Neuron (in vitro differentiated cells): ENCODE measurements at regions not wholly inside any gene's neighbourhood (a gene's known extent, or its start where the extent isn't known, plus 50 kb on each side); places are given as distances from the start of the nearest gene placed in this dataset.
"Not testable (repeated sequence)": the region's sequence is repeated elsewhere in the genome, so short reads cannot be mapped to it uniquely, and the experiment has no call there.

Experiments
- H2AFZ ChIP-seq: one replicate; pipeline ENCODE4 v1.6.1; 2013; ENCODE audit warnings: low read depth, mild to moderate bottlenecking, inconsistent platforms, low read length, moderate library complexity
- H3K27me3 ChIP-seq: one replicate; pipeline ENCODE4 v1.6.1; 2013; ENCODE audit warnings: low read length; ENCODE audit not compliant: insufficient read depth
- H3K36me3 ChIP-seq: one replicate; pipeline ENCODE4 v1.6.1; 2013; ENCODE audit warnings: low read length; ENCODE audit not compliant: insufficient read depth
- H3K4me1 ChIP-seq: one replicate; pipeline ENCODE4 v1.6.1; 2013; ENCODE audit warnings: low read length; ENCODE audit not compliant: insufficient read depth
- H3K4me3 ChIP-seq: 2 replicates; pipeline ENCODE4 v1.5.1; 2013; ENCODE audit warnings: mild to moderate bottlenecking, low read length, moderate library complexity
- H3K9me3 ChIP-seq: one replicate; pipeline ENCODE4 v1.6.1; 2013; ENCODE audit warnings: low read length

DNA sequence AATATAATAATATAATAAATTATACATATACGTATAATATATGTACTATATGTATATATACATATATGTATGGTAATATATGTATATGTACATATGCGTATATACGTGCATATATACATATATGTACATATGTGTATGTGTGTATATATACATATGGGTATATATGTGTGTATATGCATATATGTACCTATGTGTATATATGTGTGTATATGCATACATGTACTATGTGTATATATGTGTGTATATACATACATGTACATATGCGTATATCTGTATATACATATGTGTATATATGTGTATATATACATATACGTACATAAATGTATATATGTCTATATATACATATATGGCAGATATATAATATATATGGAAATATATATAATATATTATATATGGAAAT, 74.8 kb upstream of the ST3GAL6 start:
- H3K4me3 ChIP-seq: no peak overlapping the region
- H3K9me3 ChIP-seq: no peaks in the 10 kb centered on the region
- no peak overlapping the region for H2AFZ ChIP-seq
- H3K4me1 ChIP-seq: no peaks in the 10 kb centered on the region
- no peaks in the 10 kb centered on the region for H3K27me3 ChIP-seq
- H3K36me3 ChIP-seq: no peaks in the 10 kb centered on the region

DNA sequence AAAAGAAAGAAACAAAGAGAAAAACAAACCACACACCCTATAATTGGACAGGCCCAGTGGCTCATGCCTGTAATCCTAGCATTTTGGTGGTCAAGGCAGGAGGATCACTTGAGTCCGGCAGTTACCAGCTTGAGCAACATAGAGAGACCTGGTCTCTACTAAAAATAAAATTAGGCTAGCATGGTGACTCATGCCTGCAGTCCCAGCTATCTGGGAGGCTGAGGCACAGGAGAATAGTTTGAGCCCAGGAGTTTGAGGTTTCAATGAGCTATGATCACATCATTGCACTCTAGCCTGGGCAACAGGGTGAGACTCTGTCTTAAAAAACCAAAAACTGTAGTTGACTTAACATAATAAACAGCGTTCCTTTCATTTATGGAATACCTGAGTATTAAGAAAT, 72.3 kb upstream of the ST3GAL6 start:
- H3K4me3 ChIP-seq: no peak overlapping the region
- no peaks in the 10 kb centered on the region for H3K36me3 ChIP-seq
- H3K9me3 ChIP-seq: no peaks in the 10 kb centered on the region
- no peak overlapping the region for H2AFZ ChIP-seq
- no peaks in the 10 kb centered on the region for H3K27me3 ChIP-seq
- H3K4me1 ChIP-seq: no peaks in the 10 kb centered on the region

DNA sequence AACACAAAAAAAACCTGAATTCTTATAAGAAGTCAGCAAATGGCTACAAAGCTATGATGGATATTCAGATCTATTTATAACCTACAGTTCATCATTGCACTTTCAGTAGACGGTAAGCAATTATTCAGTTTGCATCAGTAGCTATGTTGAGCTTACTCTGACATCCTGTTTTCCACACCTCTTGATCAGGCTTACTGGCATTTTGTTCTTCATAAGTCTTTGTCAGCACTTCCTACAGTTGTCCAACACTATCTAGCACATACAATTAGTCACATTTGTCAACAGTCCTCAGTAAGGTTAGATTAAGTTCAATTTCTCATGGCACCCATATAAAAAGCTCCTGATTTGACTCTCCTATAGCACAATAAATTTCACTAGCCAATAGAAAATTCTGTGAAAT, 71.2 kb upstream of the ST3GAL6 start:
- H2AFZ ChIP-seq: no peak overlapping the region
- no peaks in the 10 kb centered on the region for H3K27me3 ChIP-seq
- H3K4me3 ChIP-seq: no peak overlapping the region
- no peaks in the 10 kb centered on the region for H3K36me3 ChIP-seq
- H3K4me1 ChIP-seq: no peaks in the 10 kb centered on the region
- H3K9me3 ChIP-seq: no peaks in the 10 kb centered on the region

DNA sequence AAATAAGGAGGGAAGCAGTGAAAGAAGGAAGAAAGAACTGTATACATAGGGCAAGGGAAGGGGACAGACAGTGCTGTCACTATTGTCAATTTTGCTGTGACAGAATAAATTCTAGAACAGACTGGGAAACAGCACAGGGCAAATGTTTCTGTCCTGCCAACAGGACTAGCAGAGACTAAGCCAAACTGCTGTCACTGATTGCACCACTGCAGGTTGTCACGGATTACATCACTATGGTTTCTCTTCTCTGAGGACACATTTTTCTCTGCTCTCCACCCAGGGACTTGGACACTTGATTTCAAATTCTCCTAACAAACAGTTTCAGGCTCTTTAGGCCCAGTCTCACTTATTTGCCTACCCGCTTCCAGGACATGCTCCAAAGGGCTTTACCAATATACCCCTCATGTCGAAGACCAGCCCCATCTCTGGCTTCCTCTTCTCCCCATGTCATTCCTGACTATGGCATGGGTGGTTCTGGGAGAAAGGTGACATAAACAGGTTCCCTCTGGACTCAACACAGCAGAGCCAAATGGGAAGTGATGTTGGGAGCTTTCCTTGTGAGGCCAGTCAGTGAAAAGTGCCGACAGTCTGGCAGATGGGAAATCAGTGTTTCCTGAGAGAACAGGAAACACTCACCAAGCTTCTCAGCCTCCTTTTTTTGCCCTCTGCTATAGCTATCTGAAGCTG, 70.2 kb upstream of the ST3GAL6 start:
- Histone ChIP-seq H3K4me3 (no peak overlapping the region), H3K36me3 (no peaks in the 10 kb centered on the region), H3K4me1 (no peaks in the 10 kb centered on the region), H3K9me3 (no peaks in the 10 kb centered on the region), H2AFZ (no peak overlapping the region), H3K27me3 (no peaks in the 10 kb centered on the region)

DNA sequence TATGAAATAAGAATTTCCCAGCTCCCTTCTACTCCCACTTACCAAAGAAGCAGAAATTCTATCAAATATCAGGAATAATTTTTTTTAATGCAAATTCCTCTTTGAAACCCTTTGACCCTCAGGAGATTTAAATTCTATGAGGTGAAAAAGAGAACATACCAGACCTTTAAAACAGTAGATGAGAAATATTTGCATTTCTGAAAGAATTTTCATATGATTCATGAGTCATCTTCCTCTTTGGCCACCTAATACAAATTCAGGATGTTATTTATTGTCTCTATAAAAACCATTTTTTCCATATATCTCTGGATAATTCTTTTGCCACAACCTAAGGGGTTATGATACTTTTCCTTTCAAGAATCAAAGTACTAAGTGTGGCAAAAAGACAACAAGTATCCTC, 67.3 kb upstream of the ST3GAL6 start:
- Histone ChIP-seq H3K27me3 (no peaks in the 10 kb centered on the region), H2AFZ (no peak overlapping the region), H3K9me3 (no peaks in the 10 kb centered on the region), H3K4me3 (no peak overlapping the region), H3K4me1 (no peaks in the 10 kb centered on the region), H3K36me3 (no peaks in the 10 kb centered on the region)

DNA sequence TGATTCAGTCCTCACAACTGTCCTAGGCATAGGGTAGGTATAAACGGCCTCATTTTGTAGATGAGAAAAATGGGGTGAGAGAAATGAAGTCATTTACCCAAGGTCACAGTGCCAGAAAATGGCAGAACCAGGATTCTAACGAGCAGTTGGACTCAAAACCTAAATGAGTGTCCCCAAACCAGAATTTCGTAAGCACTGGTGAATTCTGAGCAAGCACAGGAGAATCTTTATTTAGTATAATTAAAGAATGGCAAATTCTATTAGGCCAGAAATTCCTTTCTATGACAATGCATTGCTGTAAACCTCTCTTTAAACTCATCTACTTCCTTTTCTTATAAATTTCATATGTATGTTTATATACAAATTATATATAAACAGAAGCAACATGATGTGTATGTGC, 66.8 kb upstream of the ST3GAL6 start:
- H3K36me3 ChIP-seq, H2AFZ ChIP-seq, H3K4me3 ChIP-seq, H3K4me1 ChIP-seq, H3K9me3 ChIP-seq, H3K27me3 ChIP-seq: not testable (repeated sequence)

DNA sequence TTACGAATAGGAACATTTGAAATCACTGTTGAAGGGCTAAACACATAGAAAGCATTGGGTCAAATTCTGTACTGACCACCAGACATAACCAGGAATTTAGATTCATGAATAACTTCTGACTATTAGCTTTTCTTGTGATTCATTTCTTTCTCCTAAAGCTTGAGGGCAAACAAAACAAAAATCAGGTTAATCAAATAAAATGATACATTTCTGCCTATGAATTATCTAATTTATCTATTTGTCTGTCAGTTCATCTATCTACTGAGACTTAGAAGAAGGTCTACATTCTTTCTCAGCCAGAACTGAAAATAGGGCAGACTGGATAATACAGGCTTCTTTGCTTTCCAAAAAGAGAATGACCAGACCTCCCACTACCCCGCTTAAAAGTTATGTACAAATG, 65.9 kb upstream of the ST3GAL6 start:
- no peaks in the 10 kb centered on the region for H3K9me3 ChIP-seq
- no peak overlapping the region for H2AFZ ChIP-seq
- no peaks in the 10 kb centered on the region for H3K27me3 ChIP-seq
- H3K4me1 ChIP-seq: no peaks in the 10 kb centered on the region
- no peaks in the 10 kb centered on the region for H3K36me3 ChIP-seq
- no peak overlapping the region for H3K4me3 ChIP-seq

DNA sequence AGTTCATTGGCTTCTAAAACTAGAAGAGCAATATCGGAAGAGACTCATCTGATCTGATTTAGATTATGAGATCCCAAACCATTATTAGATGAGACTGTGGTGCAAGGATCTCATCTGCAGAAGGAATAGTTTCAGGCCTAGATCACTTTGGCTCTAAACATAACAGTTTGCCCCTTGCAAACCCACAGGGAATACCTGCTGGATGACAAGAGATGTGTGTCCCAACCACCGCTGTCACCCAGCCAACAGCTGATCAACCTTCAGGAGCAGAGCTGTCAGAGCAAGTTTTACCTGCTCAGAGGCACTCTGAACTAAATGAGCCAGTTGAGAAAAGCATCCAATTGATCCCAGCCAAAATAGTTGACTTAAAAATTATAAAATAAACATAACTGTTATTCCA, 64.0 kb upstream of the ST3GAL6 start:
- no peaks in the 10 kb centered on the region for H3K27me3 ChIP-seq
- no peaks in the 10 kb centered on the region for H3K36me3 ChIP-seq
- H2AFZ ChIP-seq: no peak overlapping the region
- no peak overlapping the region for H3K4me3 ChIP-seq
- no peaks in the 10 kb centered on the region for H3K9me3 ChIP-seq
- no peaks in the 10 kb centered on the region for H3K4me1 ChIP-seq

DNA sequence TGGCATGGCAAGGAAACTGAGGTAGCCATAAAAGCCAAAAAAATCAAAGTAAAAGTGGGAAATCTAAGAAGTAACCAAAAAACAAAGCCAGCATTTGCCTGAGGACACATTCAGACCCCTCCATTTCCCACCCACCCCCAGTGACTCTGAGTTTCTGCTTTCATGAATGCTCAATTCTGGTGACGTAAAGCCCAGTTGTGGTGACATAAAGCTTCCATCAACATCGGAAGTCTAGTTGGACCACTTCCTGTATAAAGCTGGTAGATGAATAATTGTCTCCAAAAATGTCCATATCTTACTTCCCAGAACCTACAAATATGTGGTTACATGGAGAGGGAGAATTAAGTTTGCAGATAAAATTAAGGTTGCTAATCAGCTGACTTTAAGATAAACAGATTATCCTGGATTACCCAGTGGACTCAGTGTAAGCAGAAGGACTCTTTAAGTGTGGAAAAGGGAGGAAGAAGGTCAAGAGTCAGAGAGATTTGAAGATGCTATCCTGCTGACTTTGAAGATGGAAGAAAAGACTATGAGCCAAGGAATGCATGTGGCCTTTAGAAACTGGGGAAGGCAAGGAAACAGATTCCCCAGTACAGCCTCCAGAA, 62.0 kb upstream of the ST3GAL6 start:
- Histone ChIP-seq H3K9me3 (no peaks in the 10 kb centered on the region), H3K27me3 (no peaks in the 10 kb centered on the region)

DNA sequence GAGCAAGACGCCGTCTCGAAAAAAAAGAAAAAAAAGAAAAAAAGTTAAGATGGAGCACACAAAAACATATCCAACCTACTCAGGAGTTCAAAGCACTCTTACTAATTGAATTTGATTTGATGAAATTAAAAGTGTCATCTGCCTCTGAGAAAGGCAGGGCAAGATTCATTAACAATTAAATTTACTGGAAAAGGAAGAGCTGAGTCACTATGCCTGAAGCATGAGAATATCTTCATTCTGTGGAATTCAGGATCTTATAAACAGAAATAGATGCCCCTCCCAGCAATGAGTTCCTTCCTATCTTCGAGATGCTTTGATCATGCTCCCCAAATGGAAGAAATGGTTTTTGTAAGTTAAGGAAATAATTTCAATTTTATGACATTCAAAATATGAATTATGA, 61.0 kb upstream of the ST3GAL6 start:
- H3K4me1 ChIP-seq: no peaks in the 10 kb centered on the region
- no peaks in the 10 kb centered on the region for H3K36me3 ChIP-seq
- no peaks in the 10 kb centered on the region for H3K9me3 ChIP-seq
- no peaks in the 10 kb centered on the region for H3K27me3 ChIP-seq
- no peak overlapping the region for H3K4me3 ChIP-seq
- no peak overlapping the region for H2AFZ ChIP-seq

More for the DNA sequence above, 62.0 kb upstream of the ST3GAL6 start:
- Histone ChIP-seq H3K4me3 (no peak overlapping the region), H2AFZ (no peak overlapping the region), H3K4me1 (no peaks in the 10 kb centered on the region), H3K36me3 (no peaks in the 10 kb centered on the region)

DNA sequence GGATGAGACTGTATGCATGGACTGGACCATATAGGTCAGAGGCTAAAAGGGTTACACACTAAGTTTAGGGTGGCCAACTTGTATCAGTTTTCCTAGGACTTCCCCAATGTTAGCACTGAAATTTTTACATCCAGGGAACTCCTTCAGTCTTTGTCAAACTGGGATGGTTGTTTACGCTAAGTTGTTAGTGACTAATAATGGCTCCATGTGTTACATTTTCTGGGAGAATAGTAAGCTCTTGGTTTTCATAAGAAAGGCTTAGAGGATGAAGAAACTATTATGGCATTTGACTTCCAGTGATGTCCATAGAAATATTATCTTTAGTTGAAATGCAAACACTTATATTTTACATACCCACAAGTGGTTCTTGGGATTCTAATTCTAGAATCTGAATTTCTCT, 57.9 kb upstream of the ST3GAL6 start:
- no peak overlapping the region for H3K4me3 ChIP-seq
- peaks cover 14% of the 10 kb centered on the region for H3K4me1 ChIP-seq
- H3K27me3 ChIP-seq: no peaks in the 10 kb centered on the region
- no peaks in the 10 kb centered on the region for H3K9me3 ChIP-seq
- H3K36me3 ChIP-seq: no peaks in the 10 kb centered on the region
- H2AFZ ChIP-seq: no peak overlapping the region

DNA sequence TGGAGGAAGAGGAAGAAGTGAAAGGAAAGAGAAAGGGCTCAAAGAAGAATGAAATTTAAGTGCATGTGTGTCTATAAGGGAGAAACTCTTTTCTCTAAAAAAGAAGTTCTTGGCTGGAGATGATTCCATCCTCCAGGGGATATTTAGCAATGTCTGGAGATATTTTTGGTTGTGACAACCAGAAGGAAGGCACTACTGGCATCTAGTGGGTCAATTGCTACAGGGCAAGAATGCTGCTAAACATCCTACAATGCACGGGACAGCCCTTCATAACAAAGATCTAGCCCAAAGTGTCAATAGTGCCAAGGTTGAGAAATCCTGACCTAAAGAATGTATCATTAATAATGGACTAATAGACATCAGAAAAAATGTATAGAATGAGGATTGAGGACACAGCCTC, 57.4 kb upstream of the ST3GAL6 start:
- no peak overlapping the region for H3K4me3 ChIP-seq
- no peaks in the 10 kb centered on the region for H3K27me3 ChIP-seq
- no peaks in the 10 kb centered on the region for H3K36me3 ChIP-seq
- H3K9me3 ChIP-seq: no peaks in the 10 kb centered on the region
- H2AFZ ChIP-seq: no peak overlapping the region
- H3K4me1 ChIP-seq: peaks cover 14% of the 10 kb centered on the region

DNA sequence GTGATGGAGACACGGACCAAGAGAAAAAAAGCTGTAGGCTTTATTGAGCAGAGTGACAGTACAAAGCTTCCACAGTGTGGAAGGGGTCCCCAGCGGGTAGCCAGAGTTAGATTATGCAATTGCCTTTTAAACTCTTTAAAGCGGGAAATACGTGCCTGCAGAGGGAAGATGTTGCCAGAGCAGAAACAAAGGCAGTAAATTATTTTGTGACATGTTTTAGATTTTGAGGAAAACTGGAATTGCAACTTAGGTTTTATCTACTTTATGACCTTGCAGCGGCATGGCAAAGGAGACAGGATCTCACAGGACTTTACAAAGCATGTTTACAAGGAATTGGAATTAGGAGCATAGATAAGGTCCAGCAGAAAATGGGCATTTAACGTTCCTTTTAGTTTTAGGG, 54.5 kb upstream of the ST3GAL6 start:
- Histone ChIP-seq H2AFZ (peak overlapping the region; percentile 43), H3K4me1 (peaks cover 14% of the 10 kb centered on the region)
- H3K9me3 ChIP-seq, H3K4me3 ChIP-seq, H3K36me3 ChIP-seq, H3K27me3 ChIP-seq: not testable (repeated sequence)

DNA sequence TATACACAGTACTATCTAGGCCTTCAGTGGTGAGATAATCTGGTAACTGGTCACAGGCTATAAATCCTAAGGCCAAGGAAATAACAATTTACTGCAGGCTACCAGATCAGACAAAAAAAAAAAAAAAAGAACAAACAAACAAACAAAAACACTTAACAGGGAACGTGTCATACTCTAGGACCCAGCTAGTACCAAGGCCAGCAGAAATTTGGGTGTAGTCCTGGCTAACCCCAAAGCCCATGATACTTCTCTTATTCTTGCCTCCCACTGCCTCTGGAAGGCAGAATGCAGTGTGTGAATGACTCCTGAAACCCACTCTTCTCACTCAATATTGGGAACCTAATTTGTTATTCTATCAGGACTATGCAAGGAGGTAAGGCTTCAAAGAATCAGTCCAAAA, 53.7 kb upstream of the ST3GAL6 start:
- peaks cover 17% of the 10 kb centered on the region for H3K4me1 ChIP-seq
- H3K9me3 ChIP-seq: no peaks in the 10 kb centered on the region
- no peaks in the 10 kb centered on the region for H3K27me3 ChIP-seq
- H2AFZ ChIP-seq: no peak overlapping the region
- no peaks in the 10 kb centered on the region for H3K36me3 ChIP-seq
- no peak overlapping the region for H3K4me3 ChIP-seq
